Activated CD4-positive, alpha-beta T cell treated with anti-CD3 and anti-CD28 coated beads, Interleukin-10, Interleukin-2, amounts not matched to agents 100 ng/mL and 50 ng/mL, durations not matched to agents 16 hours and 8 hours (primary cell): ENCODE measurements at regions not wholly inside any gene's neighbourhood (a gene's known extent, or its start where the extent isn't known, plus 50 kb on each side); places are given as distances from the start of the nearest gene placed in this dataset.

ENCODE experiments used
- DNase-seq: peaks from one replicate; pipeline ENCODE4 v3.0.0-alpha.2; 2020

DNA sequence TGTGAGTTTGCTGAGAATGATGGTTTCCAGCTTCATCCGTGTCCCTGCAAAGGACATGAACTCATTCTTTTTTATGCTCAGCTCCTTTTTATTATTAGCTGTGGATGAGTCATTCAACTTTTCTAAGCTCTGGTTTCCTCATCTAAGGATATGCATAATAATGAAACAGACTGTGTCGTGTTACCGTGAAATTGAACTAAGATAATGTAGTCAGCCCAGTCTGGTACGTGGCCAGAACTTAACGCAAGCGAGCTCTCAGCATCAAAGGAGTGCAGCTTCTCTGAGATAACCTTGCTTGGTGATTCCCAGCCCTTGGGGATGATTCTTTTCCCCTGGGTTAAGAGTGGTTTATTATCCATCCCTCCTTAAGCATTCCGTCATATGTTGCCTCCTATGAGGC, 454.3 kb upstream of the EEF2KMT start:
- no peak for DNase-seq

DNA sequence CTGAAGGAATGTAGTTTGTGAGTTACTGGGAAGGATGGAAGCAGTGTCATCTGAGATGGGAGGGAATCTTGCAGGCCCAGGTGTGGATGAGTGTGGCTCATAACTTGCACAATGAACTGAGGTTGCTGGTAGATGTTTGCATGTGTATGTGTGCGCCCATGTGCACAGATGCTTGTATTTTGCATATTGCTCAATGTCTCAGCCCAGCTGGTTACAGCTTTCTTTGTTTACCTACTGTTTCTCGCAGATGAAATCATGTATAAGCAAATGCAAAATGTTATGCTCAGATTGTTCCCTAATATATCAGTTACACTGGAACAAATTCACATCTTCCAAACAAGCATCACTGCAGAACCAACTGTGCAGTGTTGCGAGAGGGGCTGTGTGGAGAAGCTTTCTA, 452.2 kb upstream of the EEF2KMT start:
- no peak for DNase-seq

DNA sequence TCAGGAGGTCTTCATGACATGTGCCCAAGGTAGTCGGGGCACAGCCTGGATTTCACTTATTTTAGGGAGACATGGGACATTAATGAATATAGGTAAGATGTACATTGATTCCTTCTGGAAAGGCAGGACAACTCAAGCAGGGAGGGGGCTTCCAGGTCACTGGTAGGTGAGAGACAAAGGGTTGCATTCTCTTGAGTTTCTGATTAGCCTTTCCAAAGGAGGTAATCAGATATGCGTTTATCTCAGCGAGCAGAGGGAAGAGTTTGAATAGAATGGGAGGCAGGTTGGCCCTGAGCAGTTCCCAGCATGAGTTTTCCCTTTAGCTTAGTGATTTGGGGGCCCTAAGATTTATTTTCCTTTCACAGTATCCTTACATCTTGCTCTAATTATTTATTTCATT, 443.8 kb upstream of the EEF2KMT start:
- no peak for DNase-seq

DNA sequence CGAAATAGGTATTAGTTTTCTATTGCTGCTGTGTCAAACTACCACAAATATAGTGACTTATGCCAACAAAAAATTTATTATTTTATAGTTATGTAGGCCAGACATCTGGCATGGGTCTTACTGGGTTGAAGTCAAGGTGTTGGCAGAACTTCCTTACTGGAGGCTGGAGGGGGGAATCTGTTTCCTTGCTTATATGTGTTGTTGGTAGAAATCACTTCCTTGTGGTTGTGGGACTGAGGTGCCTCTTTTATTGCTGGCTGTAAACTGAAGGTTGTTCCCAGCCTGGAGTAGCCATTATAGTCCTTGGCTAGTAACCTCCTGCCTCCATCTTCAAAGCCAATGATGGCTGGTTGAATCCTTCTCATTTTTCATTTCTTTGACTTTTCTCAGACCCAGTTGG, 439.8 kb upstream of the EEF2KMT start:
- no peak for DNase-seq

DNA sequence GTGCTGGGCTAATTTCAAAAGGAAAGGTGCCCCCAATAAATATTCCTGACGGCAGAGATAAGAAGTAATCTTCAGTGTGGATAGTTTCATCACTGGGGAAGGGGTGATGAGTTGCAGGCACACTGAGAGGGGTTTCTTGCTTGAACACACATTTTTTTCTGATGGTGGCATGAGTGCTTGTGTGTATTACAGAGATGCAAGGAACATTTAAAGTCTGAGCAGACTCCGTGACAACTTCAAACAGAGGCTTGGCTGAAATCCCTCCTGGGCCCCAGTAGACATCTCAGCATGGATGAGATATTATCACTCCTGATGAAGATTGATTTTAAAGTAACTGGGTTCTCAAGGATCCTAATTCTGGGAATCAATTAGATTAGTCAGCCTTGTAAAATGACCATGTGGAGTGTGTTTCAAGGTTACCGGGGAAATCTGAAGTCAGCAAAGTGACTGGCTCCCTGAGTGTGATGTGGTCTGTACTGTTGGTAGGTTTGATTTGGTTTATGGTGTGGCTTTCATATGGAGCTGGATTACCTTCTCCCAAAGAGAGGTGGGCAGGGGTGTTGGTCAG, 435.8 kb upstream of the EEF2KMT start:
- DNase-seq = no peak

DNA sequence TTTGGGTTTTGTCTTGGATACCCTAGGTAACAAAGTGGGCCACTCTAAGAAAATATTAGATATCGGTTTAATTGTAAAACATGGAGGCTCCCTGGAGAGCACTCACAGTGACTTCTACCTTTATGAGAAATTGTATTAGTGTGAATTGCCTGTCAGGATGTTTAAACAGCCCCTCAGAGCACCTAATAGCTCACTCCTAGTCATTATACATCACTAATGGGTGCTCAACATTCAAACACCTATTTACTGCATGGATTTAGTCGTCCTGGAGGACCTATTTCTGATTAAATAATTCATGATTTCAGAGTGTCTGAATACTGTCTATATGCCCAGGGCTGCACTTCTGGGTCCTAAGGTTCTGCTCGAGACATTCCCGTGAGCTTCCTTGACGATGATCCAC, 430.2 kb upstream of the EEF2KMT start:
- DNase-seq = no peak

DNA sequence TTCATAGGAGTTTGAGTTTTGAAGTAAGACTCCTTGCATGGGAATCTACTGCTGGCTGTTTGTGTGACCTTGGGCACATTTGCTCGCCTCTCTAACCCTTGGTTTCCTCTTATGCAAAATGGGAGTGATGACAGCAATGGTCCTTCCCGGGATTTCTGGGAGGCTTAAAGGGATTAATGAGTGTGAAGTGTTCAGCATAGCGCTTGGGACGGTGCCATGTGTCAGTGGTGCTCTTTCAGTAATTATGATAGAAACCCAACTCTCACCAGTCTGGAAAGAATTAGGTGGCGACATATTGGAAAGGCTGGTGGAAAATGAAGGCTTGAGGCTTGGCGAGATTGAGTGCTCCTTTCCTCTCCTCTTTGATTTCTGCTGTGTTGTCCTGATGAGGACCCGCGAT, 429.2 kb upstream of the EEF2KMT start:
- DNase-seq = no peak

DNA sequence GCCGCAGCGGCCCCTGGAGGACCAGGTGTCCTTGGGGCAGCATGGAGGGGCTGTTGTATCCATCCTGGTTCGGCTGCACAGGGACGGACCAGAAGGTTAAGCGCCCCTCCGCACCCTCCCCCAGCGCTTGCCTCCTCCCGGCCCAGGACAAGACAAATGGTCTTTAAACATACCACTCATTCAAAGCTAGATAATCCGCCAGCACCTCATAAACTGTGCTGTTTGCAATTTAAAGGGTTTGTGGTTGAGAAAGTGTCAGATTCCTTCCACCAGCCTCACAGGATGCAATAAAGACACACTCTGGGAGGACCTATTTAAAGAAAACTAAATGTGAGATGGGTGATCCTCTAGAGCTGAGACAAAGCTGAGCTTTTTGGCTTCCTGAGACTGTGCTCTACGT, 426.2 kb upstream of the EEF2KMT start:
- DNase-seq = no peak

DNA sequence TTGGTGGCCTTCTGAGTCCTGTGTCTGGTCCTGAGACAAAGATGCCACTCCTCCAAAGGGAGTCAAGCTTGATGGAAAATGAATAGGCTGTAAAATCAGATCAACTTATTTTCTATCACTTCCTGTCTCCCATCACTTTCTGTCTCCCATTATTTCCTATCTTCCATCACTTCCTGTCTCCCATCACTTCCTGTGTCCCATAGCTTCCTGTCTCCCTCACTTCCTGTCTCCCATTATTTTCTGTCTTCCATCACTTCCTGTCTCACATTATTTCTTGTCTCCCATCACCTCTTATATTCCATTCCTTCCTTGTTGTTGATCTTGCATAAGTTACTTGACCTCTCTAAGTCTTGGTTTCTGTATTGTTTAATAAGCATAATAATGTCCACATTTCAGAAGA, 418.5 kb upstream of the EEF2KMT start:
- DNase-seq = no peak

DNA sequence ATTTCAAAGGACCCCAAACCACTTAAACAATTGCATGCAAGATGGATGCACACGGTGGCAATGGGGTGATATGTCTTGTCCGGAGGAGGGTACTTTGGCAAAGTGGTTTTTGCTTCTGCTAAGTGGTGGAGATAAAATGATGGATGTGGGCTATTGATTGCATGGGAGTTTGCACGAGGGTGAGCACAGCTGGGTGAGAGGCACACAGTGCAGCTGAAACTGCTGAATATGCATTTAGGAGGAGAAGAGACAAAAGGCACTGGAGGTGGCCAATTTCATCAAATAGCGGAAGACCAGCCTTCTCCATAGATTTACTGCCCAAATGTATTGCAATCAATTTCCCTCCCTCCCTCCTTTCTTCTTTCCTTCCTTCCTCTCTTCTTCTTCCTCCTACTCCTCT, 414.4 kb upstream of the EEF2KMT start:
- no peak for DNase-seq

DNA sequence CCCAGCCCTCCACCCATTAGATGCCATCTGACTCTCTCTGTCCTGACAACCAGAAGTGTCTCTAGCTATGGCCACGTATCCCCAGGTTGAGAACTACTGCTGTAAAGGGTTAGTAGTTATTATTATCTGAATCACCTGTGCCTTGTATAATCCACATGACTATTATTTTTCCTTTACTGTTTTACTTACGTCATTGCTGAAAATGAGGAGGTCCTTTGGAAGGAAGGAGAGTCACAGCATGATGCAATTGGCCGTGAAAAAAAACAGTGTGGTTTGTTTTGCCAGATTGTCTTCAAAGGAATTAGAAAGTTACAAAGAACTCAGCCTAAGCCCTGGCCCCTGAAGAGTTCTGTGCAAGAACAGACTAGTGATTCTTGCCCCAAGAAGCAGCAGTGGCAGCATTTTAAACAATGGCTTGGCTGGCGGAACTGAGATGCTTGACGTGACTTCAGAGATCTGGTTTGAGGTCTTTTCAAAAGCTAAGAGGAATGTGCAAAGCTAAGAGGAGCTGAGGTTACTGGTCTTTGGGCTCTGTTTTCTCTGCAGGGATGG, 413.3 kb upstream of the EEF2KMT start:
- no peak for DNase-seq

DNA sequence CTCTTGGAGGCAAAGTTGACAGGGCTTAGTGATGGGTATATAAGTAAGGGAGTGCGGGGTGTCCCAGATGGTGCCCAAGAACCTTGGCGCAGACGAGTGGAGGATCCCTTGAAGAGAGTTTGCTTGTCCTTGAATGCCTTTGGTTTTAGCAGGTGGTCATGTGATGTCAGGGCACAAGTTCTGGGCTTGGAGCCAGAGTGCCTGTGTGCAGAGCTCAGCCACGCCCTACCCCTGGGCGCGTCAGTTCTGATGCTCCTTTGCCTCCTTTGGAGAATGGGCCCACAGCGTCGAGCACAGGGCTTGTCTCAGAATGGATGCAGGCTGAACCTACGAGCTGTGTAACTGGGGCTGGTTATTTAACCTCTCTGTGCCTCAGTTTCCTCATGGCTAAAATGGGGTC, 412.2 kb upstream of the EEF2KMT start:
- no peak for DNase-seq

DNA sequence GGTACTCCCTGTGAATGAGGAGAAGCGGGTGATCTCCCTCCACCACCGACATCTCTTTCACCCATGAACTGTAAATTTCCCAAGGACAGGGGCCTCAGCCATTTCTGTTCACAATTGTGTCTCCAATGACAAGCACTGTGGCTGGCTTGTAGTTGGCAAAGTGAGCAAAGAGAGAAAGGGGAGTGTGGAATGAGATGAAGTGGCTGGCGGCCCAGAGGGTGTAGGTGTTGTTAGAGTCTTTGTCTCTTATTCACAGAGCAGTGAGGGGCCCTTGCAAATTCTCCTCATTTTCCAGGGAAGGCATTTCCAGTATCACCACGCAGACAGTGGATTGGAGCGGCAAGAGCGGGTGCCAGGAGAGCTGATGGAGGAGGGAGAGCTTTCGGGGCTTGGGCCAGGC, 411.7 kb upstream of the EEF2KMT start:
- no peak for DNase-seq

DNA sequence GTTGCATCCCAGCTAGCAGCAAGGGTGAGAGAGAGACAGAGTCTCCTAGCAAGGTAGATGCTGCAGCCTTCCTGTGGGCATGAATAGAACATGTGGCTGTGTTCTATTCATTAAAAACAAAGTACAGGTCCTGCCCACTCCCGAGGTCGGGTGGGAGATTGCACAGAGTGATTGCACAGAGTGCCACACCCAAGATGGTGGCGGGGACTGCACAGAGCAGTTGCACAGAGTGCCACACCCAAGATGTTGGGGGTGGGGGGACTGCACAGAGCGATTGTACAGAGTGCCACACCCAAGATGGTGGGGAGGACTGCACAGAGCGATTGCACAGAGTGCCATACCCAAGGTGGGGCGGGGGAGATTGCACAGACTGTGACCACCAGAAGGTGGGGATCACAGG, 410.8 kb upstream of the EEF2KMT start:
- no peak for DNase-seq

DNA sequence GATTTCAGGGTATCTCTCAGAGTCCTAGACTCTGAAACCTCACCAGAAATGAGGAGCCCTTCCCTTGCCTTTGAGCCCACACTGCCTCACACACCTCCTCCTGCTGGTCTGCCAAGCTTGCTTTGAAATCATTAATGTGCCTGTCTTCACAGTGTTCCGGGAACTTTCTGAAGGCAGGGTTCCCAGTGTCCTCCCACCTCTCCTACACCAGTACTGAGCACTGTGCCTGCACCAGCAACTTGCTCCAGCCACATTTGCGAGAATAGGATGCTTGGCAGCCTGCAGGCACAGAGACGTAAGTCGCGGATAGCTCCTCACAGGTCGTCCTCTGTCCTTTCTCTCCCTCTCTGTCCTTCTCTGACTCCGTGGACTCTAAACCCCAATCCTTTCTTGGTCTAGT, 408.4 kb upstream of the EEF2KMT start:
- no peak for DNase-seq

DNA sequence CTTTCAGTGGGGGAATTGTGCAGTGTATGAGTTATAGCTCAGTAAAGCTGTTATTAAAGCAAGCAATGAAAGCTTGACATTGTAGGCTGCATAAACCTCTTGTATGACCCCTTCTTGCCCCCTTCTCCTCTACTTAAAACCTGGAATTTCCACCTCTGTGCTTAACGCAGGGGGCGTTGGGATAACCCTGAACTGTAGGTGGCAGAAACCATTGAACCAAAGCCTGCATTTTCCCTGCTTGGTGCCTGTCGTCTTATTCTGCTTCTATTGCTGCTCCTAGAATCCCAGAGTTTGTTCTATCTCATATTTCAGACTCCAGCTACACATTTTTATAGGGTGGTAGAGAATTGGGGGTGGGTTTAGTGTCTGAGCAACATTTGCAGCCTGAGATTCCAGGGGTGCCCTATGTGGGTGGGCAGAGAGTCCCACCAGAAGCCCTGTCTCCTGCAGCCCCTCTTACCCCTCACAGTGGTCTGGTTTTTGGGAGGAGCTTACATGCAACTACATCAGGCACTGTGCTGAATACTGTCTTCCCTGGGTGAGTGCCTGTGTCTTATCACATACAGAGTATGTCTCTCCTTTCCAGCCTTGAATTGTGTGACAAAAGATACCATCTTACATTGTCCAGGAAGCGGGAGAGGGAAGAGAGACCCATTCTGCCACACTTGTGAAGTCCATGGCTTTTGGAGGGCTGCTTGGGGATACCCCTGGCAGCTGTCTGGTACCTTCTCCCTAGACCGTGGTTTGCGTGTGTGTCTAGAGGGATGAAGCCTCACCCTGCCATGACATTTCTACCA, 407.7 kb upstream of the EEF2KMT start:
- no peak for DNase-seq

DNA sequence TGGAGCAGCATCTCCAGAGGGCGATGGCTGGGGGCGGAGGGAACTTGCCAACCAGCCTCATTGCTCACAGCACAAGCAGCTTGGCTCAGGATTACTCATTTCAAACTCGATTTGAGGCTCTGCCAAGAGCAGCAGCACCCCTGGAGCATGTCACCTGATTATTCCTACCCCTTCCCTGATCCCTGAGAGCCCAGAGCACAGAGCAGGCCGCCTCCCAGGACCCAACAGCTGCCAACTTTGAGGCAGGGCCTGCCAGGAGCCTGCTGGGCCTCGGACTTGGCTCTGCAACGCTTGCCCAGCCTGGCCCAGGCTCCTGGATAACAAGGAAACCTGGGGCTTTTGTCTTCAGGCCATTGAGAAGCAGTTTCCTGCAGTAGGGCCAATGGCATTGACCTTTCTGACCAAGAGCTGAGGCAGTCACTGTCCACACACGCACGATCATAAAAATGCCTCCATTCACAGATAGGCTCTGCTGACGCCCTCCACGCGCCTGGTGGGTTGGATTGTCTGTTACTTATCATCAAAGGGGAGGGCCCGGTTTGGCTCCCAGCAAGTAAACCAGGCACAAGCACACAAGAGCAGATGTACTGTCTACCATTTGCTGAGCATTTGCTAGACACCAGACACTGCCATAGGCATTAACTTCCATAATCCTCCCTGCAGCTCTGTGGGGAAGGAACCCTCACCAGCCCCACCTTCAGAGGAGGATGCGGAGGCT, 406.6 kb upstream of the EEF2KMT start:
- DNase-seq = no peak

DNA sequence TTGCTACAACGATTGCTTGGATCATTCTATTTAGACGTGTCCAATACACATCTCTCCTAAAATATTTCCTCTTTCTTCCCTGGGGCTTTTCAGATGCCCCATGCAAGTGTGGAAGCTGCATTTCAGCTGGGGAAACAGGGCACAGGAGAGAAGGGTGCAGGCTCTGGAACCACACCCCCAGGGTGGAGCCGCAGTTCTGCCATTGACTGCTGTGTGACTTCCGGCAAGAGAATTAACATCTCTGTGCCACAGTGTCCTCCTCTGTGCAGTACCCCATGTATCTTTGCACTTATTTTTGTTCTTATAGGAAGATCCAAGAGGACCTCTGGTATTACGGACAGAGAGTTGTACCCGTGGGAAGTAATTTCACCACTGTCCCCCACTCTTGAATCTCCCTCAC, 405.3 kb upstream of the EEF2KMT start:
- DNase-seq = no peak

DNA sequence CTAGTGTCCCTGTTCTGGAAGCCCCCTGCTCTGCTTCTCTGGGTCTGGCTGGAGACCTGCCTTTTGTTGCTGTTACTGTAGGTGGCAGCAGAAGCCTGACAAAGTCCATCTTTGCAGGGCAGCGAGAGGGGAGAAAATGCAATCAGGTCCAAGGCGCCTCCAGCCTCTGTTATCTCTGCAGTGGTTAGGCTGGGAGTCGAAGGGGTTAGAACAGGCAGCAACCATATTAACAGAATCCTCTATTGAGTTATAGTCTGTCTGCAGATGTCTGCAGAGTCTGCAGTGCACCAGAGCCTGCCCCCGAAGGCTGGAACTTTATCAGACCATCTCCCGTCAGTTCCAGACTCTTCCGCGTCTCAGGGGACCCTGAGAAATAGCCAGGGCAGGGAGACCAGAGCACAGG, 404.9 kb upstream of the EEF2KMT start:
- DNase-seq = peak; percentile 2

DNA sequence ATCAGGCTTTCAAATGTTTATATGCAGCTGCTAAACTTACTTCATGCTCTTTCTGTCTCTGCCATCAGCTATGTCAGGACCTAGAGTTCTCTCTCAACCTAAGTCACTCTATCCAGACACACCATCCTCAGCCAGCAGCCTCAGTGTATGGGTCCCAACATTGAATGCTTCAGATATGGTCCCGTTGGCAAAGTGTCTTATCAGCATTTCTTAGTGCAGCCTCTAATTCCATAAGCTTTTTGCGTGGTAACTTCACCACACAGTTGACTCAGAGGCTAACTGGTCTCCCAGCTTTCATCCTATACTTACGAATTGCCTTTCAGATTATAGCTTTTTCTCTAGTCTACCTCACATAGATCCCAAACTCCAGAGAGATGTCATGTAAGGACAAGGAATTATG, 402.9 kb upstream of the EEF2KMT start:
- DNase-seq = no peak

DNA sequence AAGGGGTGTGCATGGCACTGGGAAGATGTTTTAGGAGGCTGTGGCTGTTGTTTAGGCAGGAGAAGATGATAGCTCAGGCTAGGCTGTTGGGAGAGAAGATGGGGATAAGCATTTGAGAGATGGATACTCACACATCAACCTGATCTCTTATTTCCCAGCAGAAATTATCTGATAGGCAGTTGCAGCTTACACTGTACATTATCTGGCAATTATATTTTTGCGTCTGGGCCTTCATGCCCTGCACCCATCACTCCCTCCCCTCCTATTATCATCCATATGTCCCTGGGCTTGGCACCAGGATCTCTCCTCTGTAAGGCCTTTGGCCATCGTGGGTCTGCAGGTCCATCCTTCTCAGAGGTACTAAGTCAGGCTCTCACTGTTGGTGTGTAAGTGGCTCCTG, 401.0 kb upstream of the EEF2KMT start:
- no peak for DNase-seq

DNA sequence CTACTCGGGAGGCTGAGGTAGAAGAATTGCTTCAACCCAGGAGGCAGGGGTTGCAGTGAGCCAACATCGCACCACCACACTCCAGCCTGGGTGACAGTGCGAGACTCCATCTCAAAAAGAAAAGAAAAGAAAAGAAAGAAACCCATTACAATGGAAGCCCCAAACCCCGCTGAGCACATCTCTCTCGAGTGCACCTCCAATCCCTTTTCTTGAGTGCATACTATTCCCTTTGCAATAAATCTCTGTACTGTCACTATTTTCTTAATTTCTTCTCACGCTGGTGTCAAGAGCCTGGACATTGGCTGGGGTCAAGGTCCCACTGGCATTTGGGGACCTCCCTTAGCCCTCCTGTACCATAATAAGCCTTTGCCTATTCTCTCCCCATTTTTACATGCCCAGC, 398.4 kb upstream of the EEF2KMT start:
- DNase-seq = no peak

DNA sequence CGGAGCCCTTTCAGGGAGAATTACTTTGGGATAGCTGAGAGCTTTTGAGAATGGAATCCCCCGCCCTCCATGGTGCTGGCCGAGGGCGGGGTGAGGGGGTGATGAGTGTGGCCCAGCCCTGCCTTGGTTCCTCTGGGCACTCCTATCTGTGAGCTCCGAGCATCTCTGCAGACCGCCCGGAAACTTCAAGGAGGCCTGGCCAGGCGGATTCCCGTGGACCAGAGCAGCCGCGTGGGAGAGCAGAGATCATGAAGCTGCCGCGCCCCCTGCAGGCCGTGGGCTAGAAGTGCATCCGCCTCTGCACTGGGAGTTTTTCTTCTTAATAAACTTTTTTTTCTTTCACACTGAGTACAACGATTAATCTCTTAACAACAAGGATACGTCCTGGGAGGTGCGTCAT, 392.9 kb upstream of the EEF2KMT start:
- peak; percentile 37 for DNase-seq

DNA sequence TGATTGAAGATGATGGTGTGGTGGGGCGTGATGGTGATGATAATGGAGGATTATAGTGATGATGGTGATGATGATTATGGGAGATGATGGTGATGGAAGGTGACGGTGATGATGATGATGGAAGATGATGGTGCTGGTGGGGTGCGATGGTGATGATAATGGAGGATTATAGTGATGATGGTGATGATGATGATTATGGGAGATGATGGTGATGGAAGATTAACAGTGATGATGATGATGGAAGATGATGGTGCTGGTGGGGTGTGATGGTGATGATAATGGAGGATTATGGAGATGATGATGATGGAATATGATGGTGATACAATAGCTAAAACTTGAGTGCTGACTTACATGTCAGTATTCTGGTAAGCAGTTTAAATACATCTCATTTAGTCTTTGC, 391.0 kb upstream of the EEF2KMT start:
- no peak for DNase-seq
